Liver (tissue), 3 donors: ENCODE measurements at regions not wholly inside any gene's neighbourhood (a gene's known extent, or its start where the extent isn't known, plus 50 kb on each side); places are given as distances from the start of the nearest gene placed in this dataset.

Experiments used
- ATF3 ChIP-seq: IDR thresholded peaks from 2 replicates; pipeline ENCODE4 v1.6.1; 2016; ENCODE audit warnings: antibody characterized with exemption
- CTCF ChIP-seq: fragments of 150-350 bp; IDR thresholded peaks from 2 replicates; pipeline ENCODE4 v1.5.1; 2017; ENCODE audit warnings: improper control_type of control experiment, low read depth, low read length; ENCODE audit not compliant: missing input control
- EGR1 ChIP-seq, 2 donors: IDR thresholded peaks; 2 replicates each; pipeline ENCODE4 v1.6.1; 2016 to 2018; ENCODE audit warnings: antibody characterized with exemption in 2 of 2, low read depth in 2 of 2
- FOXA1 ChIP-seq: IDR thresholded peaks from 2 replicates; pipeline ENCODE4 v1.6.1; 2016; ENCODE audit warnings: antibody characterized with exemption
- GABPA ChIP-seq, 2 donors: IDR thresholded peaks in 1 of 2; conservative IDR thresholded peaks in 1 of 2; 2 replicates each; pipeline ENCODE4 v1.6.1; 2016; ENCODE audit warnings: antibody characterized with exemption in 2 of 2, mild to moderate bottlenecking in 1 of 2, moderate library complexity in 1 of 2
- JUND ChIP-seq, 2 donors: IDR thresholded peaks; 2 replicates each; pipeline ENCODE4 v1.6.1; 2016; ENCODE audit warnings: antibody characterized with exemption in 2 of 2
- MAX ChIP-seq: IDR thresholded peaks from 2 replicates; pipeline ENCODE4 v1.6.1; 2016; ENCODE audit warnings: antibody characterized with exemption
- NR2F2 ChIP-seq: IDR thresholded peaks from 2 replicates; pipeline ENCODE4 v1.6.1; 2016; ENCODE audit warnings: antibody characterized with exemption
- RAD21 ChIP-seq, 2 donors: IDR thresholded peaks; 2 replicates each; pipeline ENCODE4 v1.6.1; 2016; ENCODE audit warnings: antibody characterized with exemption in 2 of 2, mild to moderate bottlenecking in 2 of 2
- REST ChIP-seq: IDR thresholded peaks from 2 replicates; pipeline ENCODE4 v1.6.1; 2016; ENCODE audit warnings: antibody characterized with exemption, mild to moderate bottlenecking
- SP1 ChIP-seq: IDR thresholded peaks from 2 replicates; pipeline ENCODE4 v1.6.1; 2018; ENCODE audit warnings: antibody characterized with exemption, mild to moderate bottlenecking
- TAF1 ChIP-seq: conservative IDR thresholded peaks from 2 replicates; pipeline ENCODE4 v1.6.1; 2016; ENCODE audit warnings: antibody characterized with exemption, mild to moderate bottlenecking
- YY1 ChIP-seq: IDR thresholded peaks from 2 replicates; pipeline ENCODE4 v1.6.1; 2016; ENCODE audit warnings: antibody characterized with exemption, mild to moderate bottlenecking
- ZBTB33 ChIP-seq: IDR thresholded peaks from 2 replicates; pipeline ENCODE4 v1.6.1; 2016; ENCODE audit warnings: antibody characterized with exemption
- donor health status: healthy.
- donor health status: healthy.

- TF ChIP-seq CTCF = no peak
- TF ChIP-seq FOXA1 = no peak
- no peak for TF ChIP-seq JUND (IDR thresholded peaks at IDR 0.05)
- no peak for TF ChIP-seq GABPA (IDR thresholded peaks at IDR 0.05 in 1 of 2, conservative IDR thresholded peaks at IDR 0.05 in 1 of 2)
- TF ChIP-seq REST = no peak
- TF ChIP-seq NR2F2 = no peak
- TF ChIP-seq YY1 = no peak
- no peak for TF ChIP-seq TAF1
- TF ChIP-seq ZBTB33 = no peak
- TF ChIP-seq MAX = no peak
- no peak for TF ChIP-seq EGR1 (IDR thresholded peaks at IDR 0.05; ENCODE audit: low read depth in 2 of 2)
- no peak for TF ChIP-seq ATF3
- TF ChIP-seq SP1 = no peak
- no peak for TF ChIP-seq RAD21 (IDR thresholded peaks at IDR 0.05)
Observed at GRCh38 chr3:163560459-163560858, 1517.8 kb downstream of the SI start.
